Activated CD8-positive, alpha-beta memory T cell treated with anti-CD3 and anti-CD28 coated beads, Interleukin-2, amount 50 U/mL, for 24 hours (primary cell): ENCODE measurements at regions not wholly inside any gene's neighbourhood (a gene's known extent, or its start where the extent isn't known, plus 50 kb on each side); places are given as distances from the start of the nearest gene placed in this dataset.
"Not testable (repeated sequence)": the region's sequence is repeated elsewhere in the genome, so short reads cannot be mapped to it uniquely, and the experiment has no call there.

Experiments used
- DNase-seq: peaks from one replicate; pipeline ENCODE4 v3.0.0-alpha.2; 2020; ENCODE audit errors: extremely low read depth

DNA sequence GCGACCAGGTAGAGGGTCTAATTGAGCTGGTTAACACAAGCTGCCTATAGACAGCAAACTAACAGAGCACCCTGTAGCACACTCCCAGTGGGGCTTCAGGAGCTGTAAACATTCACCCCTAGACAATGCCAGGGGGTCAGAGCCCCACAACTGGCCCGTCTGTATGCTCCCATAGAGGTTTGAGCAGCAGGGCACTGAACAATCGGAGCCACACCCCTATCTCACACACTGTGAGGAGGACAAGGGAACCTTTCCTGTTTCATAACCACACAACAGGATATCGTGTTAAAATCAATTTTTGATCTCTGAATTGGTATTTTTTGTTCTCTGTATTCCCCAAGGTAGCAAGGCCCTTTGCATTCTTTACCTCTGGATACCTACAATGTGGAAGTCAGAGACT is 266.1 kb downstream of the SPRY2 start:
- no peak for DNase-seq

- no peak for DNase-seq
Observed at GRCh38 chr13:80074143-80074752, 266.7 kb downstream of the SPRY2 start.

DNA sequence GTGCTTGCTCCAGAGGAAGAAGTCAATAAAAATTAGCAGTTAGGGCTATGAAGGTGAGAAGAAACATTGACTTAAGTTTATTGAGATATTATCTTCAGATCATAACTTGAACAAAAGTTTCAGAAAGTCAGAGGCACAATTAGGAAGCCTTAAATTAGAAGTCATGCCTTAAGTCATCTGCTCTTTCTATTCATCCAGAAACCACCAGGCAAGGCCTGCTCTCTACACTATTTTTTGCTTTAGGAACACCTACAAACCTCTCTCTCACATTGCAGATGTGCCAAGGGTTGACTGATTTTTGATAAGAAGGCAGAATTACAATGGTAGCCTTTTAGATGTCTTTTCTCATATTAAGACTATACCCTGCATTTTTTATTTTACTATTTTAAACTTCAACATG is 268.7 kb downstream of the SPRY2 start:
- no peak for DNase-seq

GRCh38 chr13:80070024-80070703 is 270.8 kb downstream of the SPRY2 start:
- DNase-seq = no peak

- no peak for DNase-seq
Observed at GRCh38 chr13:80069374-80069773, 271.6 kb downstream of the SPRY2 start.

DNA sequence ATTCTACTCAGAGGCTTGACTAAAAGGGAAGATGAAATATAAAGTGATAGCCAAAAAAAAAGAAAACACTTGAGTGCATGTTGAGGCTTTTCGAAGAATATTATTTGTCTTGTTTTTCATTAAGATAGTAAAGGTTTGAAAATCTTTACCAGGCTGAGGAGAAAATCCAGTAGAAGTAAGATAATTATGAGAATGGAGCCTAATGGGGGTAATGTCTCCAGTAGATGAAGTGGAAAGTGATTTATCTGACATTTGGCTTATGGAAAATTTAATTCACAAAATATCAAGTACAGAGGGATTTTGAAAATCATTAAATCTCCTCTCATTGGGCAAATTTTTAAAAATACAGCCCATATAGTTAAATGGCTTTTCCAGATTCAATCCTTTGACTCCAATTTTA is 274.9 kb downstream of the SPRY2 start:
- no peak for DNase-seq

DNA sequence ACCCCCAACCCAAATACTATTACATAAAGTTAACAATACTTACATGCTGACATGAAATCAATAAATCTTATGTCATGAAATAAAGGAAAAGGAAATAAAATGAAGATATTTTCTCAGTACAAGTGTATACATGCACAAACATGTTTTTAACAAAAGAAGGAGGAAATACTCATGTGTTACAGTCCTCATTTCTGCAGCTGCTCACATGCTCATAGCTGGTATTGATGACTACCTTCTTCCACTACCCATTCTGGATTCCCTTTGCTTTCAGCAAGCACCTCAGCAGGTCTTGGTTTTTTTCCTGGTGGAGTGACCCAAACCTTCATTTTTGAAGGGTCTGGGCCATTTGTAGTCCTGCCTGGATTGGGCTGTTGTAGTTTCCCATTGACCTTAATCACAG is 278.5 kb downstream of the SPRY2 start:
- DNase-seq = not testable (repeated sequence)

GRCh38 chr13:80059789-80060188 is 281.1 kb downstream of the SPRY2 start:
- no peak for DNase-seq

- DNase-seq = no peak
Observed at GRCh38 chr13:80058626-80059025, 282.3 kb downstream of the SPRY2 start.

GRCh38 chr13:80055847-80056246 is 285.1 kb downstream of the SPRY2 start:
- no peak for DNase-seq

DNA sequence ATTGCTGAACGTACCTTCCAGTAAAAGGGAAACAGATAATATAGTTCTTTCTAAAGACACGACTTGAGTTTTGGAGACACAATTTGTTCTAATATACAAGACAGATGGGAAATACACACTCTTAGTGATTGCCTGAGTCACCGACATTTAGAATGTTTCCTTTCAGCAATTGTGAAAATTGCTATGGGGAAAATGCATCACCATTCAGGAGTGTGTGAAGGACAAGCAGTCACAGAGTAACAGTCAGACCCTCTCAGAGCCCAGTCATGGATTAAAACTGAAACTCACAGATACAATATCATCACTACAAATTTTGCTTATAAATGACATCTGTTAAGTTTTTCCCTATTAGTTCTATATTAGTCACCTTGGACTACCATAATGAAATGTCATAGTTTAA is 286.1 kb downstream of the SPRY2 start:
- DNase-seq = no peak

- DNase-seq = no peak
Observed at GRCh38 chr13:80052286-80052685, 288.6 kb downstream of the SPRY2 start.

DNA sequence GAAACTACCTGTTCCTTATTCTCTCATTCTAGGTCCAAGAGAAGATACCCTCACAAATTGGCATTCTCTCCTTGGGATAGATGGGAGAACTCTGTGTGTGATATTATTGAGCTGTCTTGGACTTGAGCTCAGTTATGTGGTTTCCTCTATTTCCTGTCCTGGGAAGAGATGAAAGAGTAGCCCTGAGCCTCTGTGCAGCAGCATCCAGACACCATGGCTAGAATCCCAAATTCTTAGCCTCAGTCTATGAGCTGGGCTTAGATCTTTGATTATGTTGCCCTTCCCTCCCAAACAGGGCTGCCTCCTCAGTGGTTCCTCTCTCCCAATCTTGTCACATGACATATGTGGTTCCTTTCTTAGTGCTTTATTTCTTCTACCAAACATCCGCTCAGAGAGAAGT is 290.7 kb downstream of the SPRY2 start:
- DNase-seq = no peak

- DNase-seq = peak; percentile 42
Observed at GRCh38 chr13:80048802-80049201, 292.1 kb downstream of the SPRY2 start.

- no peak for DNase-seq
Observed at GRCh38 chr13:80048030-80048429, 292.9 kb downstream of the SPRY2 start.

DNA sequence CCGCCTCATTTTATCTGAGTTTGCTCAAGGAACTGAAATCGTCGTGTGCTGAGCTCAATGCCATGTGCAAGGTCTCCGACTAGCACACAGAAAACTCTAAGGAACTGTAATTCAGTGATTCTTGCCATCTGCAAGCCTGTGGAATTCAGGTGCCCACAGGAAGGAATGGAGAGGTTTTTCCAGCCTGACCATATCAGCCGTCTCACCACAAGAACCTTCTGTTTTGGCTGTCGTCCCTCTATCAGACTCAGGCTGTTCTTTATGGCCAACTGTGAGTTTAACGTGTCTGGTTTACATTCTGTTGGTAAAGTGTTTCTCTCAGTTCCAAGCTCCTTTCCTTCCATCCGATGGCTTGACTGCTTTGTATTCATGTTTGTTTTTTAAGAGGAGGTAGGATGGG is 293.5 kb downstream of the SPRY2 start:
- DNase-seq = no peak

DNA sequence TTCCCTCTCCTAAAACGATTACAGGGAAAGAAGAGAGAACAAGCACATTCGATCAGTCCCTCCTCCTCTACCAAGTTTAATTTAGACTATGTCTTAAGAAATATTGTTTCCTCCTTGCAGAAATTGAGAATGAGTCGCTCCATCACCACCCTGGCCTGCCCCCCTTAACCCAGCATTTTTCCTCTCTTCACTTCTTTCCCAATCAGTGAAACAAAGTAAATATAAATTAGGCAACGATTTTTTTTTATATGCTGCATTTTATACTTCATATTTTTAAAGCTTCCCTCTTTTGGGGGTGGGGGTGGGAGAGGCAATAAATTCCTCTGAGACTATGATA is 300.0 kb downstream of the SPRY2 start:
- no peak for DNase-seq

DNA sequence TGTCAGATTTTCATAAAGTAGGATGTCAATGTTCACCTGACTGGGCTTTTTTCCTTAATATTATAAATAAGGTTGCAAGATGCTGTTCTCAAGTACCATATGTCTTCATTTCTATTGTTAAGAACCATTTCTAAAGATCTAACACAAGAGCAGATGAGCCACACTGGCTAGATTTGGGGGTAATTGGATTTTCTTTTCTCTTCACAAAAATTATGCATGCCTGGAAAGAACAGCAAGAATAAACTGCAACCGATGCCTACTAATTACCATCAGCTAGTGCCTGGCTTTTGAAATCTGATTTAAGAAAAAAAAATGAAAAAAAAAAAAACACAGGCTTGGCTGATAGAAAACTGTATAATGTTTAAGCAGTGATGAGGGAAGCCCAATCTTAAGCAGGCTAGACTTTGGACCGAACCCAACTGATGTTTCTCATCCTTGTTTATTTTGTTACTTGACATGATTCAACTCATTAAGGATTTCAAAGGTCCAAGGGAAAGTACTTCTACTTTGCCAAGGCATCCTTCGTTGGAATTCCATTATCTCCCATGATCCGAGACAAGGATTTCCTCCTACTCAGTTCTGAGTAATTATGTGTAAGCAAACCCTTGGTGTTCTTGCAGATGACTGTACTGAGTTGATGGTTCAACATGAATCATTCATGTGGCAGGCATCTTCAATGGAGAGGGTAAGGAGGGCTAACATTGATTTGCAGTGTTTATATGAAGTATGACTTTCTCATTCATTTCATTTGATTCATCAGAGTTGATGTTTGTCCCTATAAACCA is 300.5 kb downstream of the SPRY2 start:
- no peak for DNase-seq

GRCh38 chr13:80039000-80039399 is 301.9 kb downstream of the SPRY2 start:
- DNase-seq = no peak

DNA sequence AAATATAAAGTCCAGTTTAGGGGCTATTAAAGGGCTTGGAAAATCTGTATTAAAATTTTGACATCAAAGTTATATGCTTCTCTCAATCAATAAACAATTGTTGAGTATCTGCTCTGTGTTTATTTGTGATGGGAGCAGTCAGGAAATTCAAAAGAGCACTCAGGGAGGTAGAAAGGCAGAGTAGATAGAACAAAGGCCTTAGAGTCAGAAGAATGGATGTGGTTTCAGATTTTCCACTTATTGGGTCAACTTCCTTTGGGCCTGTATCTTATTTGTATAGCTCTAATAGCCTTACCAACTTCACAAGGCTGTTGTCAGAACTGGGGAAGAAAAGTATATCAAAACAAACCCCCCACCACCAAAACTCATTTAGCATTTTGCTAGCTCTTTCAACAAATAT is 302.6 kb downstream of the SPRY2 start:
- DNase-seq = no peak

GRCh38 chr13:80037505-80037888 is 303.4 kb downstream of the SPRY2 start:
- DNase-seq = no peak

DNA sequence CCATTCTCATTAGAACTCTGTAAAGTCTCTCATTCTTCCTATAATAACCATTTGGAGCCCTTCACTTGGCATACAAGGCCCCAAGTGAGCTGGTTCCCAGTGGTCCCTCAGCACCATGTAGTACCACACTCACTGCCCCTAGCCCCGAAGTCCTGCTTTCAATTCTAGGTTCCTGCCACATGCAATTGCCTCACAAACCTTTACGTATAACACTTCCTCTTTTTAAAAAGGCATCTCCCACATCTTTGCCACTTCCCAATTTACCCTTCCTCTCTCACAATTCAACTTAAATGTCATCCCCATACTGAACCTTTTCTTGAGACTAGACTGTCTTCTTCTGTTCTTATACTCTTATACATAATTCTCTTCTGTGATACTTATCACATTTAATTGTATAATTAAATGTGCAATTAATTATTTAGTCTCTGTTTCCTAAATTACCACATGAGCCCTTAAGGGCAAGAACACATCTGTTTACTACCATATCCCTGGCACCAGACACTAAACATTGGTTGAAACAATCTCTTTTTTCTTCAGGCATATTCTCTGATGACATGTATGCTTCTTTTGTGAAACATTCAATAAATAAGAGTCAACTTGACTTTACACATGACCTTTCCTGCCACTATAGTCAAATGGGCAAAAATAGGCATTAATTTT is 304.0 kb downstream of the SPRY2 start:
- no peak for DNase-seq

DNA sequence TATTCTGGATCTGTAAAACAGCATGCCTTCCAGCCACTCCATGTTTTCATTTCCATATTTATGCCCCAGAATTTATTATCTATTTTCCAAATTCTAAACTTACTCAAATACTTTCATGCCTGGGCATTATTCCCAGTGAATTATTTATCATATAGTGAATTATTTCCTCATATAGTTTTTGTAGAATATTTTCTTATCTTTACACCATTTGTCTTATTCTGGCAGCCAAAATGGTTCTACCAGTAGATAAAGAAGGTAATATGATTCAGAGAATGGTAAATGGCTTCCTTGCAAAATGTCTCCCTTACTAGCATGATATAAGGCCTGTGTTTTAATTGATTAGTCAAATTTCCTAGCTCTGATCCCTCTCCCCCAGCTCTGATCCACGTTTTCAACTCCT is 305.8 kb downstream of the SPRY2 start:
- no peak for DNase-seq
